ENCODE measurements at regions not wholly inside any gene's neighbourhood (a gene's known extent, or its start where the extent isn't known, plus 50 kb on each side); places are given as distances from the start of the nearest gene placed in this dataset.

DNA sequence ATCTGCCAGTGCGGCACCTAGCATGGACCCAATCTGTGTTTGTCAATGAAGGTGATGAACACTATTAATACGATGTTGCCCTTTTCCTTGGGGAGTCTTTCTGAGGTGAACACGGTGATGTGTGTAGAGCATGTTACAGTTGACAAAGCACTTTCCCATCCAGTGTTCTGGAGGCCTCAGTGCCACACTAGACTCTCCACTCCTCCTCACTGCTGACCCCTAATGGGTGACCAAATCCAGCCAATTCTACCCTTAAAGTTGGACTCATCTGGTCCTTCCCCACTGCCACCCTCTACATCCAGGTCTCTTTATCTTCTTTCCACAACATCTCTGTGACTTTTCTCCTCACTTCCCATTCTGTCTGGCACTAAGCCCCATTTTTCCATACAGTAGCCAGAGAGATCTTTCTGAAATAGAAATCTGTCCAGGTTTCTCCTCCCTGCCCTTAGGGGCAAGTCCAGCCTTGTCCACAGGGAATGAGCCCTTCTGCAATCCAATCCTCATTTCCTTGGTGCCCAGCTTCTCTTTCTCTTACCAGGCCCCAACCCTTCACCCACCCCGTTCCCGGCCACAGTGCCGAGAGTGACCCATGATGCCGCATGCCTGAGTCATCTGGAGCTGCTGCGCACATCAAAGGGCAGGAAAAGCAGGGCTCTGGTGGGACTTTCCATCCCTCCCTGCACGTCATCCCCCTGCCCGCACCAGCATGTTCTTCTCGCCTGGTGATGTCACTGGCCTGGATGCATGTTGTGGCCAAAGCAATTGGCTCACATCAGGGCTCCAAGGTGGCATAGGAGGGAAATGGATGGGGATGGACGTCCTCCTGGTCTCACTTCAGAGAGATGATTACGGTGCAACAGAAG is 64.2 kb downstream of the RASSF10 start:
- Mint-ChIP-seq H3K9me3 (ENCODE audit: low read depth, unreplicated experiment) (peaks cover 5% of the 10 kb centered on the region), H3K4me1 (ENCODE audit: low read depth, unreplicated experiment) (peaks cover 51% of the 10 kb centered on the region), H3K36me3 (ENCODE audit: insufficient read depth, unreplicated experiment) (no peaks in the 10 kb centered on the region), H3K4me3 (ENCODE audit: low read depth, unreplicated experiment) (peak overlapping the region; percentile 5), H3K27me3 (ENCODE audit: unreplicated experiment) (no peaks in the 10 kb centered on the region), H3K27ac (ENCODE audit: unreplicated experiment) (peak overlapping the region; percentile 94)
- CTCF ChIA-PET, result no interaction called here
- intact Hi-C loops (cut with micrococcal nuclease; ENCODE audit: unreplicated experiment), result no loop called here
- TF ChIP-seq, protein P1, sequence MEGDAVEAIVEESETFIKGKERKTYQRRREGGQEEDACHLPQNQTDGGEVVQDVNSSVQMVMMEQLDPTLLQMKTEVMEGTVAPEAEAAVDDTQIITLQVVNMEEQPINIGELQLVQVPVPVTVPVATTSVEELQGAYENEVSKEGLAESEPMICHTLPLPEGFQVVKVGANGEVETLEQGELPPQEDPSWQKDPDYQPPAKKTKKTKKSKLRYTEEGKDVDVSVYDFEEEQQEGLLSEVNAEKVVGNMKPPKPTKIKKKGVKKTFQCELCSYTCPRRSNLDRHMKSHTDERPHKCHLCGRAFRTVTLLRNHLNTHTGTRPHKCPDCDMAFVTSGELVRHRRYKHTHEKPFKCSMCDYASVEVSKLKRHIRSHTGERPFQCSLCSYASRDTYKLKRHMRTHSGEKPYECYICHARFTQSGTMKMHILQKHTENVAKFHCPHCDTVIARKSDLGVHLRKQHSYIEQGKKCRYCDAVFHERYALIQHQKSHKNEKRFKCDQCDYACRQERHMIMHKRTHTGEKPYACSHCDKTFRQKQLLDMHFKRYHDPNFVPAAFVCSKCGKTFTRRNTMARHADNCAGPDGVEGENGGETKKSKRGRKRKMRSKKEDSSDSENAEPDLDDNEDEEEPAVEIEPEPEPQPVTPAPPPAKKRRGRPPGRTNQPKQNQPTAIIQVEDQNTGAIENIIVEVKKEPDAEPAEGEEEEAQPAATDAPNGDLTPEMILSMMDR (IDR thresholded peaks at IDR 0.05; ENCODE audit: unreplicated experiment), result no peak
- no TSS peak for BruUV-seq (replicated peaks)
- DNase-seq, result peak; percentile 85

DNA sequence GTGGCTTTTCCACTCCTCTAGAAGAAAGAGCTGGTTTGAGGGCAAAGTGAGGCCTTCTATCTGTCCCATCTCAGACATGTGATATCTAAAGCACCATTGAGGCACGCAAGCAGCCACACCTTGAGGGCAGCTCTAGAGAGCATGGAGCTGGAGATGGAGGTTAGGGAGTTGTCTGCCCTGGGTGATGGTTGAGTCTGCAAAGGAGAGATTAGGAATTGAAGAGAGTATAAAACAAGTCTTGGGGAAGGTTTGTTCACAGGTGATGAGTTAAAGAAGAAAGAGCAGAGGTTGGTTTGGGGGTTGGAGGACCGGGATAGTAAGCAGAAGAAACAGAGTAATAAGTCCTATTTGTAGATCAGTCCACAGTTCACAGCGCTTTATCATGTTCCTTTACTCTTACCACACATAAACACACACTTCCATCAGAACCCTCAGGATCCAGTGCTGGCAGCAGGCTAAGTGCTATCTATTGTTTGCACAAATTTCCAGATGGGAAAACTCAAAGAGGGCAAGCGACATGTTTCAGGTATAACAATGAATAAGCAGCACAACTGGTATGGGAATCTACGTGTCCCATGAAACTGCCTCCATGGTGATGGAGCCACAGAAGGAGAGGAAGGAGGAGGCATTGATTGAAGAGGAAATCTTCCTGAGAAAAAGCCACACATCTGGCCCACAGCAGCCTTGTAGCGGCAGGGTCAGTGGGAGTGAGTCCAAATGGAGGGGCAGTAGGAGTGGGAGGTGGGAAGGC is 65.8 kb downstream of the RASSF10 start:
- intact Hi-C loops (cut with micrococcal nuclease; ENCODE audit: unreplicated experiment), result no loop called here

DNA sequence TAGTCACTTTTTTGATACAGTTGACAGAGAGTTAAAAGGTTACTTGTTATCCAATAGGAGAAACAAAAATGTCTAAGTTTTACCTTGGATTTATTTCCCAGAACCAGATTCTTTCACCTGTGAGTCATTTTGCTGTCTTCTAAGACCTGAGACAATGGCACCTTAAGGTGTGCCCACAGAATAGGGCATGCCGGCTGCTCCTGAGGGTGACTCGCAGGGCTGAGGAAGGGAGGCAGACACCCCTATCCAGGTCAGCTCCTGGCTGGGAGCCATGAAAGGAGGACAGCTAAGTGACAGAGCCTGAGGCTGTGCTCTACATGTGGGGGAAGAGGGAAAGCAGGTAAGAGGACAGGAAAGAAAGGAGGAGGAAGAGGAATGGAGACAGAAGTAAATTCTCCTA is 67.8 kb downstream of the RASSF10 start:
- peaks cover 55% of the 10 kb centered on the region for H3K4me1 Mint-ChIP-seq (ENCODE audit: low read depth, unreplicated experiment)
- CTCF ChIA-PET, result interaction anchor here (0.6 kb wide), 1 partner anchor 61 kb away, joined by 3 read pairs; no protein-coding TSS in a partner anchor
- H3K4me3 Mint-ChIP-seq (ENCODE audit: low read depth, unreplicated experiment), result no peak overlapping the region
- intact Hi-C loops (cut with micrococcal nuclease; ENCODE audit: unreplicated experiment), result no loop called here
- no TSS peak for BruUV-seq (replicated peaks)
- no peaks in the 10 kb centered on the region for H3K36me3 Mint-ChIP-seq (ENCODE audit: insufficient read depth, unreplicated experiment)
- TF ChIP-seq, protein P1 (IDR thresholded peaks at IDR 0.05; ENCODE audit: unreplicated experiment), result no peak
- peak; percentile 53 for DNase-seq
- peak overlapping the region; percentile 9 for H3K27ac Mint-ChIP-seq (ENCODE audit: unreplicated experiment)
- no peaks in the 10 kb centered on the region for H3K27me3 Mint-ChIP-seq (ENCODE audit: unreplicated experiment)
- H3K9me3 Mint-ChIP-seq (ENCODE audit: low read depth, unreplicated experiment), result peaks cover 5% of the 10 kb centered on the region

More for the DNA sequence above, 65.8 kb downstream of the RASSF10 start:
- TF ChIP-seq, protein P1 (IDR thresholded peaks at IDR 0.05; ENCODE audit: unreplicated experiment), result no peak
- Mint-ChIP-seq H3K27ac (ENCODE audit: unreplicated experiment) (peak overlapping the region; percentile 2), H3K36me3 (ENCODE audit: insufficient read depth, unreplicated experiment) (no peaks in the 10 kb centered on the region), H3K4me1 (ENCODE audit: low read depth, unreplicated experiment) (peaks cover 55% of the 10 kb centered on the region), H3K27me3 (ENCODE audit: unreplicated experiment) (no peaks in the 10 kb centered on the region), H3K9me3 (ENCODE audit: low read depth, unreplicated experiment) (peaks cover 5% of the 10 kb centered on the region), H3K4me3 (ENCODE audit: low read depth, unreplicated experiment) (no peak overlapping the region)
- BruUV-seq (replicated peaks), result no TSS peak
- no peak for DNase-seq
- CTCF ChIA-PET, result no interaction called here

DNA sequence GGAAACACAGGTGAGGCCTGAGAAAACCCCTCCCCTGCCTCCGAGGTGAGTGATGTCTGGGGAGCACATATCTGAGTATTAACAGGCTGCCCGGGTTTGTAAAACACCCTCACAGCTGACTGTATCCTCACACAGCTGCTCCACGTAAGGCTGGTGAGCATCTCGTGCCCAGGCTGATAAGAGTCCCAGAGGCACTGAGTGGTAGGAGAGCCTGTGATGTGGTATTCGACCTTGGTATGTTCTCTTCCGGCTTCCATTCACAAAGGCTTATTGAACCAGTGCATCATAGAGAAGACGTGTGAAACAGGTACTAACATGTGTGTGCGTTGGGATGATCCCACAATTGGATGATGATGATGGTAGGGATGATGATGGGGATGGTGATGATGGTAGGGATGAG is 71.7 kb downstream of the RASSF10 start:
- peaks cover 3% of the 10 kb centered on the region for H3K9me3 Mint-ChIP-seq (ENCODE audit: low read depth, unreplicated experiment)
- H3K4me3 Mint-ChIP-seq (ENCODE audit: low read depth, unreplicated experiment), result no peak overlapping the region
- no TSS peak for BruUV-seq (replicated peaks)
- DNase-seq, result no peak
- no peak overlapping the region for H3K27ac Mint-ChIP-seq (ENCODE audit: unreplicated experiment)
- CTCF ChIA-PET, result no interaction called here
- H3K36me3 Mint-ChIP-seq (ENCODE audit: insufficient read depth, unreplicated experiment), result no peaks in the 10 kb centered on the region
- H3K27me3 Mint-ChIP-seq (ENCODE audit: unreplicated experiment), result no peaks in the 10 kb centered on the region
- intact Hi-C loops (cut with micrococcal nuclease; ENCODE audit: unreplicated experiment), result no loop called here
- peaks cover 26% of the 10 kb centered on the region for H3K4me1 Mint-ChIP-seq (ENCODE audit: low read depth, unreplicated experiment)
- TF ChIP-seq, protein P1 (IDR thresholded peaks at IDR 0.05; ENCODE audit: unreplicated experiment), result no peak
